Activated CD4-positive, alpha-beta T cell treated with anti-CD3 and anti-CD28 coated beads for 36 hours (primary cell): ENCODE measurements at regions not wholly inside any gene's neighbourhood (a gene's known extent, or its start where the extent isn't known, plus 50 kb on each side); places are given as distances from the start of the nearest gene placed in this dataset.

Source experiments
- ATAC-seq: fragments of 200-7000 bp; cut with Tn5 transposase; one replicate; pipeline ENCODE4 v1.10.0; 2021; ENCODE audit warnings: mild to moderate bottlenecking, moderate library complexity
- CTCF ChIA-PET: fragments of 350-600 bp; sonication (Branson Sonifier 250); formaldehyde crosslinking; loops from one replicate; lab custom pipeline; 2021; ENCODE audit warnings: antibody characterized with exemption; lab: Charles Lee
- POLR2A ChIA-PET: fragments of 350-600 bp; sonication (Branson Sonifier 250); formaldehyde crosslinking; loops from one replicate; lab custom pipeline; 2021; ENCODE audit warnings: antibody characterized with exemption, inconsistent platforms; lab: Charles Lee
- DNase-seq: peaks from one replicate; pipeline ENCODE4 v3.0.0-alpha.2; 2020
- H3K27ac Mint-ChIP-seq: one replicate; pipeline ENCODE4 v1.8.0; 2021; ENCODE audit warnings: mixed read lengths
- H3K27me3 Mint-ChIP-seq: one replicate; pipeline ENCODE4 v1.8.0; 2021; ENCODE audit warnings: mixed read lengths
- H3K36me3 Mint-ChIP-seq: one replicate; pipeline ENCODE4 v1.8.0; 2021; ENCODE audit warnings: low read depth, mixed read lengths
- H3K4me1 Mint-ChIP-seq: one replicate; pipeline ENCODE4 v1.8.0; 2021; ENCODE audit warnings: mixed read lengths
- H3K4me3 Mint-ChIP-seq: one replicate; pipeline ENCODE4 v1.8.0; 2021; ENCODE audit warnings: mild to moderate bottlenecking, moderate library complexity, mixed read lengths
- H3K9me3 Mint-ChIP-seq: one replicate; pipeline ENCODE4 v1.8.0; 2021; ENCODE audit warnings: low read depth, mixed read lengths
- intact Hi-C, 2 experiments: fragments of 100-400 bp; cut with DNase I in 1 of 2; cut with micrococcal nuclease in 1 of 2; formaldehyde crosslinking; loops; one replicate each; pipeline versions ENCODE4 v1.14.2 to v1.15.1; 2022 to 2024; cut with DNase I, micrococcal nuclease

DNA sequence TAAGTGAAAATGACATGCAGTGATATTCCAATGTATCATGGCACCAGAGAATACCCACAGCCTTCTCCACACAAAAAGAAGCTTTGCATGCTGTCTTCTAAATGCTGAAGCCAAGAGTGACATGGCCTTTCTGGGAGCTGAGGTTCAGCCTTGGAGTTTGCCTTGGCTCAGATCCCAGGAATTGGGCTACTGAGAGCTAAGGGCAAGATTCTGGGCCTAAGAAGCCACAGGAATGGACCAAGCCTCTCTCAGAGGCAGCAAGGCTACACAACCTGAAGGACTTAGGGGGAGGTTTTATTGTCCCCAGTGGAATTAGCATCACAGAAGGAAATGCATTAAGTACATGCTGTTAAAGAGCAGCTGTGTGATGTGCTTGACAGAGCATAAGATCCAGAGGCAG is 1078.5 kb downstream of the TUSC7 start:
- ATAC-seq, result no peak

GRCh38 chr3:117788506-117788905 is 1078.9 kb downstream of the TUSC7 start:
- Mint-ChIP-seq H3K9me3 (no peaks in the 10 kb centered on the region), H3K27ac (no peak overlapping the region), H3K27me3 (no peaks in the 10 kb centered on the region), H3K4me3 (no peak overlapping the region), H3K36me3 (no peaks in the 10 kb centered on the region), H3K4me1 (no peaks in the 10 kb centered on the region)
- intact Hi-C loops, result no loop called here
- ChIA-PET POLR2A (no interaction called here), CTCF (interaction anchor here (0.5 kb wide), 1 partner anchor 23 kb away, joined by 3 read pairs; no protein-coding TSS in a partner anchor)
- ATAC-seq (no peak), DNase-seq (no peak)

More for the DNA sequence above, 1078.5 kb downstream of the TUSC7 start:
- H3K27ac Mint-ChIP-seq, result no peak overlapping the region
- no peak overlapping the region for H3K4me3 Mint-ChIP-seq
- intact Hi-C loops, result no loop called here
- no peaks in the 10 kb centered on the region for H3K9me3 Mint-ChIP-seq
- no peaks in the 10 kb centered on the region for H3K27me3 Mint-ChIP-seq
- no peaks in the 10 kb centered on the region for H3K36me3 Mint-ChIP-seq
- no peak for DNase-seq
- ChIA-PET POLR2A (interaction anchor here (0.5 kb wide), 1 partner anchor 855 kb away, joined by 3 read pairs; no protein-coding TSS in a partner anchor), CTCF (no interaction called here)
- H3K4me1 Mint-ChIP-seq, result no peaks in the 10 kb centered on the region

DNA sequence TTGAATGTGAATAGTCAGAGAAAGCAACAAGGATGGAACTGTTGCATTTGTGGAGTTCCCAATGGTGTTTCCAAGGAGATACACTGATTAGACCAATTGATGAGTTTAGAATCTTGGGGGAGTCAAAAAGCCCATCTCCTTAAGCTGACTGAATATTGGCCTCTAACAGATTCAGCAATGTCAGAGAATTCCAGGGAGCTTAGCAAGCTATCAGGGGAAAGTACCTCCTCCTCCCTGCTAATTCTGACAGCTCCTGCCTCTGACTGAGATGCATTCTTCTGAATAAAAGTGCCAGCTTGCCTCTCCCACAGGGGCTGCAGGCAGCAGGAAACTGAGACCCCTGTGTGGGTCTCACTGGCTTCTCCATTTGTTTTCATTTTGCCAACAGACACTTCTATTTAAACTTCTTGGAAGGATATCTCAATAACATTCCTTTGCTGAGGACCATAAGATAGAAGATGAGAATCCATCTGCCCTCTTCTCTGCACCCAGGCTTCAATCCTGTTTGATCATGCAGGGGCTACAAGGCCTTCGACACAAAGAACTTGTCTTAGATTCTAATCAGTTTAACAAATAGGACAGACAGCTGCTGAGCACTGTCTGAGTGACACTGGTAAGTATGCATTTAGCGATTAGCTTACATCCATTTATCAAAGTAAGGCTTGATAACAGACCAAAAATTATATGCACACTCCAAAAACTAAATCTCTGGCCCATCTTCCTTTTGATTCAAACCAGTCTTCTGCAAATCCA is 1080.8 kb downstream of the TUSC7 start:
- H3K27me3 Mint-ChIP-seq, result no peaks in the 10 kb centered on the region
- no peaks in the 10 kb centered on the region for H3K4me1 Mint-ChIP-seq
- no peak for DNase-seq
- intact Hi-C loops, result no loop called here
- peaks cover 2% of the 10 kb centered on the region for H3K9me3 Mint-ChIP-seq
- no peak overlapping the region for H3K4me3 Mint-ChIP-seq
- CTCF ChIA-PET, result no interaction called here
- POLR2A ChIA-PET, result no interaction called here
- no peak overlapping the region for H3K27ac Mint-ChIP-seq
- H3K36me3 Mint-ChIP-seq, result no peaks in the 10 kb centered on the region
- ATAC-seq, result no peak

DNA sequence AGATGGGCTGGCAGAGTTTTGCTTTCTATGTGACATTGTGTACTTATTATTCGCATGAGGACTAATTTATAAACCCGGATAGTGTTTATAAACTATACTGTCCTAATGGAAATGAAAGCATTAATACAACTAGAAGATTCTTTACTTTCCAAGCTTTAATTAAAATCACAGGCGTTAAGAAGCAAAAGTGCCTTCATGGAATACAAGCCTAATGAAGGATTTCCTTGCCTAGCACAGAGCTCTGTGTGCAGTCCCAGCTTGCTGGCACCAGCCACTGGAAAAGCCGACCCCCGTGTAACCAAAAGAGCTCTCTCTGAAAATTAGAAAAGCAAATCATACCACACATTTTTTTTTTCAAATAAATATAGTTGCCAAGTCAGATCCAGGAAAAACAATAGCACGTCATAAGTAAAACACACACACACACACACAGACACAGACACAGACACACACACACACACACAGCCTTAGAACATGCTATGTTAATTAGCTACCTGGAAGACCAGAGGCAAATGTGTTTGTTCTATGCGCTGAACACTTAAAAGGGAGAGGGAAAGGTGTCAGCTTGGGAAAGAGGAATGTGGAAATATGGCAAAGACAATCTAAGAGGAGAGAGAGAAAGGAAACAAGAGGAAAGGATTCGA is 1084.2 kb downstream of the TUSC7 start:
- Mint-ChIP-seq H3K27me3 (no peaks in the 10 kb centered on the region), H3K4me1 (no peaks in the 10 kb centered on the region), H3K27ac (no peak overlapping the region), H3K9me3 (peaks cover 3% of the 10 kb centered on the region), H3K4me3 (no peak overlapping the region), H3K36me3 (no peaks in the 10 kb centered on the region)
- no peak for DNase-seq
- intact Hi-C loops, result no loop called here
- ChIA-PET POLR2A (interaction anchor here (0.6 kb wide), 1 partner anchor 143 kb away, joined by 4 read pairs; no protein-coding TSS in a partner anchor), CTCF (no interaction called here)
- no peak for ATAC-seq

GRCh38 chr3:117798221-117798620 is 1088.6 kb downstream of the TUSC7 start:
- Mint-ChIP-seq H3K27ac (no peak overlapping the region), H3K4me3 (no peak overlapping the region), H3K27me3 (no peaks in the 10 kb centered on the region), H3K4me1 (no peaks in the 10 kb centered on the region), H3K36me3 (no peaks in the 10 kb centered on the region), H3K9me3 (peaks cover 6% of the 10 kb centered on the region)
- ChIA-PET POLR2A (no interaction called here), CTCF (no interaction called here)
- intact Hi-C loops, result no loop called here
- DNase-seq (no peak), ATAC-seq (no peak)

DNA sequence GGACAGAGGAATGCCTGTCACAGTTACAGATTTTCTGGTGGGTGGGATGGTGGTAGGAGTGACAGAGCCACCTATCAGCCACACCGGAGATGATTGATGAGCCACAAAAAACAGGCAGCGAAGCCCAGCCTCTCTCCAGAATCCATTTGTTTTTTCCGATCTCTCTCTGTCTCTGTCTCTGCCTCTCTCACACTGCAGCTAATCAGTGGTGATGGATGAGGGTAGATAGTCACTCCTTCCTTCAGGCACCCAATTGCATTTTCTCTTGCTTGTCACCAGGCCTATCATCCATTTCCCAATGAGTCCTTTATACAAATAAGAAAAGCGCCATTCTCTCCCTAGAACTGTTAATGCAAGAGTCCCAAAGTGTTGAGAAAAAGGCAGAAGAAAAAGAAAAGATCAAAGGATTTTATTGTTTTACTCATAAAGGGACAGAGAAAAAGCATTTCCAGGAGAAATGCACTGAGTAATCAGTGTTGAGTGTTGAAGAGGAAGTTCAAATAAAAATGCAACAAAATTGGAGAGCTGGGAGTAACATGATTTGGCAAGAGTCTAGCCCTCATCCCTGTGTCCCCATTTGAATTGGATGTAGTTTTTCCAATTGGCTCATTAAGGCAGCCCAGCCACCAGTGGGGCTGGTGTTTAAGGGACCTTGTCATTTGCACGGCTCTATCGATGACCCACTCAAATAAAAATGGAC is 1089.3 kb downstream of the TUSC7 start:
- Mint-ChIP-seq H3K27ac (no peak overlapping the region), H3K36me3 (no peaks in the 10 kb centered on the region), H3K9me3 (peaks cover 5% of the 10 kb centered on the region), H3K4me3 (no peak overlapping the region), H3K27me3 (no peaks in the 10 kb centered on the region), H3K4me1 (no peaks in the 10 kb centered on the region)
- CTCF ChIA-PET, result no interaction called here
- intact Hi-C loops, result no loop called here
- POLR2A ChIA-PET, result no interaction called here
- ATAC-seq (no peak), DNase-seq (no peak)

DNA sequence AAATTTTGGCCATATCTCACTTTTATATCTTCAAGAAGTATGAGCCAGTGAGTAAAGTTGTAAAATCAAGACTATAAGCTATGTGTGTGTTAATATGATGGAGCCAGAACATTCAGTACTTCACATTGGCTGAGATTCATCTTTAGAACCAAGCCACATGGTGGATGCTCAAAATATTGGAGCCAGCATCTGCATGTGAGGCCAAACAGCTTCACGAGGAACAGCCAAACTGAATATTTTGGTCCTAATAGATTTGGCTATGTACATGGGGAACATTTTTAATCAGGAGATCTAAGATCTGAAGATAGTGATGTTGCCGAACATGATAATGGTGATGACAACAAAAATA is 1089.8 kb downstream of the TUSC7 start:
- intact Hi-C loops, result no loop called here
- H3K27ac Mint-ChIP-seq, result no peak overlapping the region
- no peaks in the 10 kb centered on the region for H3K36me3 Mint-ChIP-seq
- H3K4me1 Mint-ChIP-seq, result no peaks in the 10 kb centered on the region
- no peak overlapping the region for H3K4me3 Mint-ChIP-seq
- DNase-seq, result no peak
- POLR2A ChIA-PET, result no interaction called here
- CTCF ChIA-PET, result no interaction called here
- ATAC-seq, result no peak
- peaks cover 3% of the 10 kb centered on the region for H3K9me3 Mint-ChIP-seq
- no peaks in the 10 kb centered on the region for H3K27me3 Mint-ChIP-seq

GRCh38 chr3:117801912-117802239 is 1092.3 kb downstream of the TUSC7 start:
- CTCF ChIA-PET, result no interaction called here
- no peaks in the 10 kb centered on the region for H3K36me3 Mint-ChIP-seq
- intact Hi-C loops, result no loop called here

DNA sequence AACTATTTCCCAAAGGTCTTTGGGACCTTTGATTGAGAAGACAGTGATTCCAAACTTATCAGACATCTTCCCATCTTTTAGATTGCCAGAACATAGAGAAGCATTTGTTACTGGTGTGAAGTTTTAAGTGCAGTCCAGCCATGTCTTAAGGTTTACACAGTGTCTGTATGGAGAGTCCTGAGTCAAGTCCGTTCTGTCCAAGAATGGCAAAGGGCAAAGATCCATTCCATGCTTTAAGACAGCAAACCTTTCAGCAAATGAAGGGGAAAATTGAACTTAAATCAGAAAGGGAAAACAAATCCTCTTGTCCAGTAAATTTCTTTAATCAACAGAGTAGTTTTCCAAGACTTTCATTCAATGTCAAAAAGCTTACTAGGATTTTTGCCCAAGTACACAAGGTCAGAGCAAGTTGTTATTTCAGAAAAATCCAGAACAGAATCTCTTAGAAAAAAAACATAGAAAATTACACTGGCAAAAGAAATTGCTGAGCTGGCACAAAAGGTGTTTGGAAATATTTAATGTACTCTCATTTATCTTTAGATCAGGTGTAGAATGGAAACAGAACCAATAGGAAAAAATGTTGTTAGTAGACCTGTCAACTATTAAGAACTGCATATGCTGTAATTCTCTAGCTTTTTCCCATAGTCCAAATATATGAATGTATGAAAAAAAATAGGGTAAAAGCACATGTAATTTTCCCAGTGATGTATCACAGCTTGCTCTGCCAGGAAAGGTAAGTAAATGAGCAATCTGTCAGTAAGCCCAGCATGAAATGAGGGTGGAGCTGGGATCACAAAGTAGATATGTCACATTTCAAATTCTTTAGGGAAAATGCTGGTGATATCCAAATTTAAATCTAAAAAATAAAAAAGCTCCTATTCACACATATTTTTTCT is 1099.9 kb downstream of the TUSC7 start:
- CTCF ChIA-PET, result no interaction called here
- Mint-ChIP-seq H3K4me3 (no peak overlapping the region), H3K27me3 (no peaks in the 10 kb centered on the region), H3K4me1 (no peaks in the 10 kb centered on the region), H3K9me3 (peaks cover 9% of the 10 kb centered on the region), H3K36me3 (no peaks in the 10 kb centered on the region), H3K27ac (no peak overlapping the region)
- intact Hi-C loops, result no loop called here
- POLR2A ChIA-PET, result no interaction called here
- no peak for DNase-seq
- no peak for ATAC-seq

More at GRCh38 chr3:117801912-117802239, 1092.3 kb downstream of the TUSC7 start:
- POLR2A ChIA-PET, result no interaction called here
- no peak overlapping the region for H3K4me3 Mint-ChIP-seq
- peaks cover 6% of the 10 kb centered on the region for H3K9me3 Mint-ChIP-seq
- ATAC-seq (no peak), DNase-seq (no peak)
- no peaks in the 10 kb centered on the region for H3K4me1 Mint-ChIP-seq
- H3K27ac Mint-ChIP-seq, result no peak overlapping the region
- H3K27me3 Mint-ChIP-seq, result no peaks in the 10 kb centered on the region

DNA sequence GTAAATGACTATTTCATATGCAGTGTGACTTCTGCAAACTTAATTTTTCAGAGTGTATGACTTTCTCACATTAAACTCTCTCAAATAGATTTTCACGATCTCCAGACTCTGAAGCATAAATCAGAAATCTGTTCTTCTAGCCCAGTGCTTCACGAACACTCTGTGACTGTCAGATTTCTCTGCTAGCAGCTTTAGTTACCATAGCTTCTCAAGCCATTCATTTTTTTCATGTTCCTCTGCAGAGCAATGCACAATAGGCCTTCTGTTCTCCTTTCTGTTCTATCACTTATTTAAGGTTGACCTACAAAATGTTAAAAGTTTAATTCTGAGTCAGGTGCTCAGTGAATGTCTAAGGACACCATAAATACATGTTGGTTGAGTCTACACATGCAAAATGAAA is 1102.2 kb downstream of the TUSC7 start:
- POLR2A ChIA-PET, result no interaction called here
- CTCF ChIA-PET, result no interaction called here
- no peaks in the 10 kb centered on the region for H3K4me1 Mint-ChIP-seq

DNA sequence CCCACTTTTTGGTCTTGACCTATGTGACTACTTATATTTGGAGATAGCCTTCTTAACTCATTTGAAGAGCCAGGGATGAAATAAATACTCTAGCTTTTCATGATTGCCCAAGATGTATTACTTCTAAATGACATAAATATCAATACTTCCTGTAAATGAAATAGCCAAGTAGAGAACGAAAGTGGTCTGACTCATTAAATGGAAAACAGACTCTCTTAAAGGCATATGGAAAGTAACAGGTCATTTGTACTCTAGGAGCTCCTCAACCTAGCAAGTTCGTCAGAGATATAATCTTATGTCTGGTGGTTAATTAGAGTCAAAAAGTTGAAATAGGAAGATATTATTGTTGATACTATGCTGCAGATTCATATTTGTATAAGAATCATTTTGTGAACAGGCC is 1105.4 kb downstream of the TUSC7 start:
- intact Hi-C loops, result no loop called here
- no peaks in the 10 kb centered on the region for H3K27me3 Mint-ChIP-seq
- POLR2A ChIA-PET, result no interaction called here

More for the DNA sequence above, 1102.2 kb downstream of the TUSC7 start:
- Mint-ChIP-seq H3K4me3 (no peak overlapping the region), H3K27ac (no peak overlapping the region), H3K9me3 (peaks cover 7% of the 10 kb centered on the region), H3K36me3 (no peaks in the 10 kb centered on the region), H3K27me3 (no peaks in the 10 kb centered on the region)
- intact Hi-C loops, result no loop called here
- DNase-seq (no peak), ATAC-seq (no peak)

More for the DNA sequence above, 1105.4 kb downstream of the TUSC7 start:
- Mint-ChIP-seq H3K9me3 (peaks cover 5% of the 10 kb centered on the region), H3K4me1 (no peaks in the 10 kb centered on the region), H3K4me3 (no peak overlapping the region), H3K27ac (no peak overlapping the region), H3K36me3 (no peaks in the 10 kb centered on the region)
- DNase-seq (no peak), ATAC-seq (no peak)
- CTCF ChIA-PET, result no interaction called here
